Smooth muscle cell (in vitro differentiated cells): ENCODE measurements at regions not wholly inside any gene's neighbourhood (a gene's known extent, or its start where the extent isn't known, plus 50 kb on each side); places are given as distances from the start of the nearest gene placed in this dataset.
A peak's percentile ranks its signal among the peaks of the same experiment; 100 is the strongest.

Experiments
- DNase-seq: peaks from one replicate; lab custom pipeline; 2025; ENCODE audit not compliant: unreplicated experiment; lab: John Stamatoyannopoulos, UW
- H2AFZ ChIP-seq: fragments of 200-600 bp; sonication (generic); 2 replicates; pipeline ENCODE4 v1.6.0; 2016; ENCODE audit warnings: antibody characterized with exemption, low read depth, mild to moderate bottlenecking
- H3F3A ChIP-seq: fragments of 200-600 bp; sonication (generic); 2 replicates; pipeline ENCODE4 v1.6.0; 2017; ENCODE audit warnings: antibody characterized with exemption, low read depth
- H3K27ac ChIP-seq: fragments of 200-600 bp; sonication (generic); 2 replicates; pipeline ENCODE4 v1.5.1; 2016; ENCODE audit warnings: low read depth, mild to moderate bottlenecking
- H3K27me3 ChIP-seq: fragments of 200-600 bp; sonication (generic); 2 replicates; pipeline ENCODE4 v1.6.1; 2016; ENCODE audit warnings: low read depth, mild to moderate bottlenecking
- H3K36me3 ChIP-seq: fragments of 200-600 bp; sonication (generic); 2 replicates; pipeline ENCODE4 v1.5.1; 2016; ENCODE audit warnings: low read depth
- H3K4me1 ChIP-seq: fragments of 200-600 bp; sonication (generic); 2 replicates; pipeline ENCODE4 v1.5.1; 2016; ENCODE audit warnings: low read depth
- H3K4me2 ChIP-seq: fragments of 200-600 bp; sonication (generic); 2 replicates; pipeline ENCODE4 v1.6.0; 2016; ENCODE audit warnings: mild to moderate bottlenecking
- H3K4me3 ChIP-seq: fragments of 200-600 bp; sonication (generic); 2 replicates; pipeline ENCODE4 v1.5.1; 2016; ENCODE audit warnings: mild to moderate bottlenecking
- H3K79me2 ChIP-seq: fragments of 200-600 bp; sonication (generic); 2 replicates; pipeline ENCODE4 v1.6.0; 2016; ENCODE audit warnings: low read depth, mild to moderate bottlenecking
- H3K9ac ChIP-seq: fragments of 200-600 bp; sonication (generic); 2 replicates; pipeline ENCODE4 v1.6.0; 2016; ENCODE audit warnings: low read depth
- H3K9me3 ChIP-seq: fragments of 200-600 bp; sonication (generic); replicated peaks from 2 replicates; pipeline ENCODE4 v1.5.1; 2016; ENCODE audit warnings: low read depth
- H4K20me1 ChIP-seq: fragments of 200-600 bp; sonication (generic); 2 replicates; pipeline ENCODE4 v1.6.0; 2016; ENCODE audit warnings: low read depth
- WGBS: methylation state at CpG from one replicate; pipeline ENCODE4 v1.1.7; 2016; ENCODE audit warnings: low lambda C conversion rate; 5-methylcytosine and 5-hydroxymethylcytosine counted together
- TF ChIP-seq, protein P1 (sequence below): fragments of 200-600 bp; sonication (generic); IDR thresholded peaks from 2 replicates; pipeline ENCODE4 v1.5.1; 2017; ENCODE audit warnings: borderline replicate concordance, mild to moderate bottlenecking, antibody characterized with exemption; ENCODE audit not compliant: insufficient read depth, poor library complexity, severe bottlenecking

DNA sequence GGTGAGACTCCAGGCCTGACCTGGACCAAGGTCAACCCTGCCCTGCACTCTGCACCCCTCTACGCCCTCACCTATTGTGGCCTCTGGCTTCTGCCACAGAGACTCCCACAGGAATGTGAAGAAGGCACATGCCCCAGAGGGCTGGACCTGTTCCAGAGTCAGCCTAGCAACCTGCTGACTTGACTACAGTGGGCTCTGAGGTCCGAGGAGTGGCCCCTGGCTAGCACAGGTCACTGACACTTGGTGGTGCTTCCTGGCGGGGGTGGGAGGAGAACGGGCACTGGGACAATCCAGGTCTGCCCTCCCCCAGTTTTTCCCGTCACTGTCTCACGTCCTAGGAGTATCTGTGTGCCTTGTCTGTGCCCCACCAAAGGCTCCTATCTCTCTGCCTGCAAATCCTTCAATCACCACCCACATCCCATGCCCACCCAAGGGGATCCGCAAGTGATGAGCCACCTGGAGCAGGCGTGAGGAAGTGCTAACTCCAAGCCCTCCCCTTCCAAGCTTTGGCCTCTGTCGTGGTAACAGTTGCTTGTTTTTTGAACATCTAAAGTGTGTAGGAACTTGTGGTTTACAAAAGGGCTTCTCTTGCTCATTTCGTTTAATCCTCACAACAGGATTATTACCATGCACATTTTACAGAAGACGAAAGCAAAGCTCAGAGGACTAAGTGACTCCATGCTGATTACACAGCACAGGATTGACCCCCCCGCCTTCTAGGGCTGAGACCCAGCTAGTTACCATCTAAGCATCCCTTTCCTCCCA is 86.2 kb downstream of the MCFD2 start:
- H4K20me1 ChIP-seq = no peaks in the 10 kb centered on the region
- no peaks in the 10 kb centered on the region for H3K27me3 ChIP-seq
- no peak overlapping the region for H3K9ac ChIP-seq
- no peaks in the 10 kb centered on the region for H3K4me1 ChIP-seq
- H2AFZ ChIP-seq = no peak overlapping the region
- TF ChIP-seq, protein P1, sequence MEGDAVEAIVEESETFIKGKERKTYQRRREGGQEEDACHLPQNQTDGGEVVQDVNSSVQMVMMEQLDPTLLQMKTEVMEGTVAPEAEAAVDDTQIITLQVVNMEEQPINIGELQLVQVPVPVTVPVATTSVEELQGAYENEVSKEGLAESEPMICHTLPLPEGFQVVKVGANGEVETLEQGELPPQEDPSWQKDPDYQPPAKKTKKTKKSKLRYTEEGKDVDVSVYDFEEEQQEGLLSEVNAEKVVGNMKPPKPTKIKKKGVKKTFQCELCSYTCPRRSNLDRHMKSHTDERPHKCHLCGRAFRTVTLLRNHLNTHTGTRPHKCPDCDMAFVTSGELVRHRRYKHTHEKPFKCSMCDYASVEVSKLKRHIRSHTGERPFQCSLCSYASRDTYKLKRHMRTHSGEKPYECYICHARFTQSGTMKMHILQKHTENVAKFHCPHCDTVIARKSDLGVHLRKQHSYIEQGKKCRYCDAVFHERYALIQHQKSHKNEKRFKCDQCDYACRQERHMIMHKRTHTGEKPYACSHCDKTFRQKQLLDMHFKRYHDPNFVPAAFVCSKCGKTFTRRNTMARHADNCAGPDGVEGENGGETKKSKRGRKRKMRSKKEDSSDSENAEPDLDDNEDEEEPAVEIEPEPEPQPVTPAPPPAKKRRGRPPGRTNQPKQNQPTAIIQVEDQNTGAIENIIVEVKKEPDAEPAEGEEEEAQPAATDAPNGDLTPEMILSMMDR = no peak
- no peaks in the 10 kb centered on the region for H3F3A ChIP-seq
- H3K9me3 ChIP-seq = no peaks in the 10 kb centered on the region
- no peaks in the 10 kb centered on the region for H3K36me3 ChIP-seq
- no peak for DNase-seq
- H3K27ac ChIP-seq = peak overlapping the region; percentile 28
- no peak overlapping the region for H3K4me3 ChIP-seq
- peak overlapping the region; percentile 10 for H3K4me2 ChIP-seq
- 51% methylated on average over 12 of the region's 12 CpGs for WGBS
- no peaks in the 10 kb centered on the region for H3K79me2 ChIP-seq

- Histone ChIP-seq H3K9me3 (no peaks in the 10 kb centered on the region), H3K27me3 (no peaks in the 10 kb centered on the region), H3K27ac (no peak overlapping the region), H3K79me2 (no peaks in the 10 kb centered on the region), H2AFZ (no peak overlapping the region), H3K36me3 (no peaks in the 10 kb centered on the region), H3K4me1 (no peaks in the 10 kb centered on the region), H3K9ac (no peak overlapping the region), H3K4me3 (no peak overlapping the region), H3K4me2 (no peak overlapping the region), H3F3A (no peaks in the 10 kb centered on the region), H4K20me1 (no peaks in the 10 kb centered on the region)
- TF ChIP-seq, protein P1 = no peak
- no peak for DNase-seq
- WGBS = 93% methylated on average over 2 of the region's 2 CpGs
Measured at GRCh38 chr2:46828491-46829230, 86.9 kb downstream of the MCFD2 start.

GRCh38 chr2:46828135-46828438 is 87.5 kb downstream of the MCFD2 start:
- Histone ChIP-seq H3K79me2 (no peaks in the 10 kb centered on the region), H3K4me1 (no peaks in the 10 kb centered on the region), H3K36me3 (no peaks in the 10 kb centered on the region), H3K9me3 (no peaks in the 10 kb centered on the region), H3K9ac (no peak overlapping the region), H3K27ac (no peak overlapping the region), H2AFZ (no peak overlapping the region), H3K4me3 (no peak overlapping the region), H3F3A (no peaks in the 10 kb centered on the region), H4K20me1 (no peaks in the 10 kb centered on the region), H3K4me2 (no peak overlapping the region), H3K27me3 (no peaks in the 10 kb centered on the region)
- WGBS = 96% methylated on average over 3 of the region's 3 CpGs
- no peak for DNase-seq
- TF ChIP-seq, protein P1 = no peak
